Testis (tissue), 2 donors: ENCODE measurements at regions not wholly inside any gene's neighbourhood (a gene's known extent, or its start where the extent isn't known, plus 50 kb on each side); places are given as distances from the start of the nearest gene placed in this dataset.

Experiments used
- DNase-seq: peaks from one replicate; pipeline ENCODE4 v3.0.0-alpha.2; 2019
- H3K27ac ChIP-seq, 2 donors: fragments of 200-600 bp; sonication (generic); one replicate each; pipeline ENCODE4 v1.5.1; 2019
- H3K27me3 ChIP-seq: fragments of 200-600 bp; sonication (generic); one replicate; pipeline ENCODE4 v1.5.1; 2019
- H3K36me3 ChIP-seq: fragments of 200-600 bp; sonication (generic); one replicate; pipeline ENCODE4 v1.5.1; 2017; ENCODE audit warnings: low read depth; ENCODE audit errors: missing control alignments
- H3K4me1 ChIP-seq: fragments of 200-600 bp; sonication (generic); one replicate; pipeline ENCODE4 v1.5.1; 2019
- H3K4me3 ChIP-seq, 2 donors: fragments of 200-600 bp; sonication (generic); one replicate each; pipeline ENCODE4 v1.5.1; 2017 to 2019
- H3K9me3 ChIP-seq: fragments of 200-600 bp; sonication (generic); one replicate; pipeline ENCODE4 v1.5.1; 2017
- POLR2A ChIP-seq: fragments of 450-650 bp; IDR thresholded peaks from one replicate; pipeline ENCODE4 v1.6.1; 2017; ENCODE audit warnings: antibody characterized with exemption, mild to moderate bottlenecking, moderate library complexity
- WGBS, 2 donors: methylation state at CpG; one replicate each; pipeline ENCODE4 v1.1.5; 2018; 5-methylcytosine and 5-hydroxymethylcytosine counted together
- intact Hi-C: fragments of 100-400 bp; cut with DNase I; formaldehyde crosslinking; loops from one replicate; pipeline ENCODE4 v1.15.1; 2023; ENCODE audit warnings: low total_unique reads
- TF ChIP-seq, protein P1 (sequence below), 3 experiments: fragments of 450-650 bp in 2 of 3; fragments of 200-600 bp in 1 of 3; sonication (generic) in 1 of 3; IDR thresholded peaks; one replicate each; pipeline ENCODE4 v1.5.1; 2016 to 2019; ENCODE audit warnings: antibody characterized with exemption in 3 of 3, mild to moderate bottlenecking in 2 of 3, moderate library complexity in 1 of 3

DNA sequence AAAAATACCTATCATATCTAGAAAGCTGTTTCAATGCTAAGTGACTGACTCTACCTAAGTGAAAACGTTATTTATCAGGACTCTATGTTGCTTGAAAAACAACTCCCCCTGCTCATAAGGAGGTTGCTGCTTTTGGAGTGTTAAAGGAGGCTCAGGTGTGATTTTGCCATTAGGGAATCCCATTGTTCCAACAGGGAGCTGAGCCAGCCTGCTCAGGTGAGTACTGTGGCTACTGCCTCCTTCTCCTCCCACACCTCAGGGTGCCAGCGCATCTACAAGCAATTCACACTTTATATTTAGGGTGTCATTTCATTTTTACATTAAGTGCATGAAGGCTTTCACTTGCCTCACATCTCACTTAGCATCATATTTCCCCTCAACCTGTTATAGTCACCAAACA lies 84.7 kb downstream of the SEM1 start:
- TF ChIP-seq, protein P1, sequence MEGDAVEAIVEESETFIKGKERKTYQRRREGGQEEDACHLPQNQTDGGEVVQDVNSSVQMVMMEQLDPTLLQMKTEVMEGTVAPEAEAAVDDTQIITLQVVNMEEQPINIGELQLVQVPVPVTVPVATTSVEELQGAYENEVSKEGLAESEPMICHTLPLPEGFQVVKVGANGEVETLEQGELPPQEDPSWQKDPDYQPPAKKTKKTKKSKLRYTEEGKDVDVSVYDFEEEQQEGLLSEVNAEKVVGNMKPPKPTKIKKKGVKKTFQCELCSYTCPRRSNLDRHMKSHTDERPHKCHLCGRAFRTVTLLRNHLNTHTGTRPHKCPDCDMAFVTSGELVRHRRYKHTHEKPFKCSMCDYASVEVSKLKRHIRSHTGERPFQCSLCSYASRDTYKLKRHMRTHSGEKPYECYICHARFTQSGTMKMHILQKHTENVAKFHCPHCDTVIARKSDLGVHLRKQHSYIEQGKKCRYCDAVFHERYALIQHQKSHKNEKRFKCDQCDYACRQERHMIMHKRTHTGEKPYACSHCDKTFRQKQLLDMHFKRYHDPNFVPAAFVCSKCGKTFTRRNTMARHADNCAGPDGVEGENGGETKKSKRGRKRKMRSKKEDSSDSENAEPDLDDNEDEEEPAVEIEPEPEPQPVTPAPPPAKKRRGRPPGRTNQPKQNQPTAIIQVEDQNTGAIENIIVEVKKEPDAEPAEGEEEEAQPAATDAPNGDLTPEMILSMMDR (IDR thresholded peaks at IDR 0.05): no peak
- no peak for TF ChIP-seq POLR2A
- 36 to 52% methylated on average over 2 of the region's 2 CpGs for WGBS, 2 donors
- no peaks in the 10 kb centered on the region for H3K4me1 ChIP-seq

DNA sequence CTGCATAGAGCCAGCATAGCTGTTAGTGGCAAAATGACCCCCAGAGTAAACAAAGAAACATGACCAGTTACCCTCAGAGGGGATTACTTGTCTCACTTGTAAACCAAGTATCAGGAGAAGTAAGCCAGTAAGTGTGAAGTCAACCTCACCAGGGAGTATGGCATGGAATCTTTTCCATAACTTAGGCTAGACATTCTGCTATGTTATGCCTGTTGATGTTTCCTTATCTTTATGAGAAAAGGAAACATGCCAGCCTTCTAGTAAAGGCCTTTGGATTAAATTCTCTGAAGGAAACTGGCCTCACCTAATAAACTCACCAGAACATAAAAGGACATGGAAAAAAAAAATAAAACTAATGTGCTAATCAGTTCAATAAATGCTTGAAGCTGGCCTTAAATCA lies 87.7 kb downstream of the SEM1 start:
- no peak overlapping the region for H3K27ac ChIP-seq
- no peaks in the 10 kb centered on the region for H3K4me1 ChIP-seq
- no peak for DNase-seq
- H3K36me3 ChIP-seq: no peaks in the 10 kb centered on the region
- no peaks in the 10 kb centered on the region for H3K27me3 ChIP-seq
- H3K4me3 ChIP-seq: no peak overlapping the region
- H3K9me3 ChIP-seq: no peaks in the 10 kb centered on the region
- intact Hi-C loops: no loop called here
- TF ChIP-seq, protein P1 (IDR thresholded peaks at IDR 0.05): no peak
- no peak for TF ChIP-seq POLR2A

More for the DNA sequence above, 84.7 kb downstream of the SEM1 start:
- no peak for DNase-seq
- no peak overlapping the region for H3K27ac ChIP-seq
- H3K9me3 ChIP-seq: no peaks in the 10 kb centered on the region
- no peak overlapping the region for H3K4me3 ChIP-seq
- no peaks in the 10 kb centered on the region for H3K27me3 ChIP-seq
- H3K36me3 ChIP-seq: no peaks in the 10 kb centered on the region
- intact Hi-C loops: no loop called here

DNA sequence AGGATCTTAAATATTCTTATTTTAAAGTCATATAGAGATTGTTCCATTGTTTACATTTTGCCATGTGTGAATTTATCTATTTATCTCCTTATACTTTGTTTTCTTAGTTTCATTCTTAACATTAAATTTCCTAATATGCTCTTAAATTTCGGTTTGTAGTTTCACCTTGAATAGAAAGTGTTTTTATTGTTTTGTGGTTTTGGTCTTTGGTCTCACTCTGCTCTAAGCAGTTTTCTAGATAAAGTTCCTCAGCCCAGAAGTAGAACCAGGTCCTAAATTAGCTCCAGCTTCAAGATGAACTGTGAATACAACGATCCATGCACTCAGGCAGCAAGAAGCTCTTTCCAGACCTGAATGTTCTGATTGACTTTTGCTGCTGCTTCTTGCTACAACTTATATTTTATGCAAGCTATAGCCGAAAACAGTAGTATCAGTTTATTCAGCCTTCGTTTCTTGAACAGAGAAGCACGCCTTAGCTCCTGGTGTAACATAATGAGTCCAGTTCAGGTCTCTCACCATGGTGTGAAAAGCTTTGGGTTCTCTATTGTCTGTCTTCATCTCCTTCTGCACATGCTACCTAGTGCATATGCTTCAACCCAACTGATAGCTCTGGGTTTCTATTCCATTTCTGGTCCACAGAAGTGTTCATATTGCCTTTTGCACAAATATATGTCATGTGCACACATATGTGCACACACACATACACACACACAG lies 95.3 kb downstream of the SEM1 start:
- Histone ChIP-seq H3K9me3 (no peaks in the 10 kb centered on the region), H3K4me3 (no peak overlapping the region), H3K27ac (no peak overlapping the region), H3K4me1 (no peaks in the 10 kb centered on the region), H3K36me3 (no peaks in the 10 kb centered on the region), H3K27me3 (no peaks in the 10 kb centered on the region)
- no peak for TF ChIP-seq POLR2A
- TF ChIP-seq, protein P1 (IDR thresholded peaks at IDR 0.05): no peak
- DNase-seq: no peak
- 95 to 96% methylated on average over 5 of the region's 5 CpGs for WGBS, 2 donors
- intact Hi-C loops: no loop called here

DNA sequence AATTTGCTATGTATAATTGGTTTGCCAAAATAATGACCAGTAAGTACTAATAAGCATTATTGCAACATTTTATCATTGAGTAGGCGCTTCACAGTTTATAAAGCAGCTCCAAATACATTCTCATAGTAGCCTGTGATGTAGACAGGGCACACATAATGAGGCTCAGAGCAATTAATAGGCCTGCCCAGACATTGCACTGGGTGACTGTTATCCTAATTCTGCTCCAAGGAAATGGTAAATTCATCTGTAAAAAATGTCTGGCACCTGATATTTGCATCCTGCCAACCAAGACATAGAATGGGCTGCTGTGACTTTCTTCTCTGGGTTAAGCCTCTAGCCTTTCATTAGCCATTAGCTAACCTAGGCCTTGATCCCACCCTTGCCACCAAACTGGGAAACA lies 97.6 kb downstream of the SEM1 start:
- WGBS, 2 donors: 82 to 97% methylated on average over 1 of the region's 1 CpG
- intact Hi-C loops: no loop called here

More for the DNA sequence above, 97.6 kb downstream of the SEM1 start:
- Histone ChIP-seq H3K9me3 (no peaks in the 10 kb centered on the region), H3K27me3 (no peaks in the 10 kb centered on the region), H3K36me3 (no peaks in the 10 kb centered on the region), H3K27ac (no peak overlapping the region), H3K4me3 (no peak overlapping the region), H3K4me1 (no peaks in the 10 kb centered on the region)
- DNase-seq: no peak
- TF ChIP-seq, protein P1 (IDR thresholded peaks at IDR 0.05): no peak
- TF ChIP-seq POLR2A: no peak
